Breast epithelium (tissue), 3 donors: ENCODE measurements at regions not wholly inside any gene's neighbourhood (a gene's known extent, or its start where the extent isn't known, plus 50 kb on each side); places are given as distances from the start of the nearest gene placed in this dataset.

ENCODE experiments used
- POLR2A ChIP-seq: fragments of 450-650 bp; IDR thresholded peaks from one replicate; pipeline ENCODE4 v1.6.1; 2016; ENCODE audit warnings: antibody characterized with exemption, mild to moderate bottlenecking, moderate library complexity
- TF ChIP-seq, protein P1 (sequence below), 3 donors: fragments of 450-650 bp; IDR thresholded peaks; one replicate each; pipeline ENCODE4 v1.5.1; 2016 to 2017; ENCODE audit warnings: antibody characterized with exemption in 3 of 3, mild to moderate bottlenecking in 3 of 3, moderate library complexity in 3 of 3

- TF ChIP-seq, protein P1, sequence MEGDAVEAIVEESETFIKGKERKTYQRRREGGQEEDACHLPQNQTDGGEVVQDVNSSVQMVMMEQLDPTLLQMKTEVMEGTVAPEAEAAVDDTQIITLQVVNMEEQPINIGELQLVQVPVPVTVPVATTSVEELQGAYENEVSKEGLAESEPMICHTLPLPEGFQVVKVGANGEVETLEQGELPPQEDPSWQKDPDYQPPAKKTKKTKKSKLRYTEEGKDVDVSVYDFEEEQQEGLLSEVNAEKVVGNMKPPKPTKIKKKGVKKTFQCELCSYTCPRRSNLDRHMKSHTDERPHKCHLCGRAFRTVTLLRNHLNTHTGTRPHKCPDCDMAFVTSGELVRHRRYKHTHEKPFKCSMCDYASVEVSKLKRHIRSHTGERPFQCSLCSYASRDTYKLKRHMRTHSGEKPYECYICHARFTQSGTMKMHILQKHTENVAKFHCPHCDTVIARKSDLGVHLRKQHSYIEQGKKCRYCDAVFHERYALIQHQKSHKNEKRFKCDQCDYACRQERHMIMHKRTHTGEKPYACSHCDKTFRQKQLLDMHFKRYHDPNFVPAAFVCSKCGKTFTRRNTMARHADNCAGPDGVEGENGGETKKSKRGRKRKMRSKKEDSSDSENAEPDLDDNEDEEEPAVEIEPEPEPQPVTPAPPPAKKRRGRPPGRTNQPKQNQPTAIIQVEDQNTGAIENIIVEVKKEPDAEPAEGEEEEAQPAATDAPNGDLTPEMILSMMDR (IDR thresholded peaks at IDR 0.05), result no peak
- TF ChIP-seq POLR2A, result no peak
Observed at GRCh38 chr9:30505311-30505710, 1879.1 kb upstream of the ACO1 start.
